ENCODE measurements at regions not wholly inside any gene's neighbourhood (a gene's known extent, or its start where the extent isn't known, plus 50 kb on each side); places are given as distances from the start of the nearest gene placed in this dataset.

DNA sequence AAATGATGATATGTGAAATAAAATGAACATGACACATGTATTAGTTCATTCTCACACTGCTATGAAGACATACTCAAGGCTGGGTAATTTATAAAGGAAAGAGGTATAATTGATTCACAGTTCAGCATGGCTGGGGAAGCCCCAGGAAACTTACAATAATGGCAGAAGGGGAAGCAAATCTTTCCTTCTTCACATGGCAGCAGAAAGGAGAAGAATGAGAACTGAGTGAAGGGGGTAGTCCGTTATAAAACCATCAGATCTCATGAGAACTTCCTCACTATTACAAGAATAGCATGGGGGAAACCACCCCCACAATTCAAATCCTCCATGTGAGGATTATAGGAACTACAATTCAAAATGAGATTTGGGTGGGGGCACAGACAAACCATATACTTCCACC, 243.9 kb upstream of the GYPA start:
- peaks cover 2% of the 10 kb centered on the region in 2 experiments; a peak in 2 of 4 replicates for H3K4me1 Mint-ChIP-seq
- H3T11ph ChIP-seq (ENCODE audit: low read length): no peak overlapping the region
- H3K9me3 ChIP-seq (ENCODE audit: control insufficient read depth, low read depth, low read length): no peaks in the 10 kb centered on the region
- no peak overlapping the region for H4K91ac ChIP-seq (ENCODE audit: insufficient read length, low read depth, low read length)
- no peak overlapping the region for H3K18ac ChIP-seq (ENCODE audit: insufficient read length, low read depth, low read length)
- no peak overlapping the region for H2BK15ac ChIP-seq (ENCODE audit: low read depth, low read length)
- no peak overlapping the region for H3K27ac ChIP-seq (ENCODE audit: insufficient read length, low read depth, low read length)
- H2BK12ac ChIP-seq (ENCODE audit: insufficient read length, low read depth, low read length): no peak overlapping the region
- peaks cover 25 to 28% of the 10 kb centered on the region in 2 experiments for H3K9me3 Mint-ChIP-seq
- no peak overlapping the region for H2AK5ac ChIP-seq (ENCODE audit: insufficient read length, low read length)
- no peak overlapping the region for H2BK20ac ChIP-seq (ENCODE audit: low read depth, low read length, poor library complexity, severe bottlenecking)
- DNase-seq: no peak
- no peak overlapping the region for H3K27ac Mint-ChIP-seq
- no peaks in the 10 kb centered on the region for H4K20me1 ChIP-seq (ENCODE audit: control insufficient read depth, insufficient read depth, insufficient read length)
- no CpG with 5 or more reads among the region's 1 CpG for WGBS (ENCODE audit: extremely low coverage, insufficient read length, low lambda C conversion rate)
- peaks cover 15 to 23% (median 15%) of the 10 kb centered on the region in 3 experiments for H3K36me3 Mint-ChIP-seq (ENCODE audit: insufficient read depth in 1 of 3, low read depth in 3 of 3)
- H3K79me2 ChIP-seq (ENCODE audit: insufficient read depth, low read length): no peaks in the 10 kb centered on the region
- H3K27me3 ChIP-seq (ENCODE audit: insufficient read depth, low read length): no peaks in the 10 kb centered on the region
- no peak overlapping the region for H2AFZ ChIP-seq (ENCODE audit: low read length)
- H4K5ac ChIP-seq (ENCODE audit: insufficient read length, low read depth, low read length): no peak overlapping the region
- H3K4me2 ChIP-seq (ENCODE audit: insufficient read depth, insufficient read length, low read length): no peak overlapping the region
- no peak overlapping the region for H3K56ac ChIP-seq (ENCODE audit: insufficient read length, low read depth, low read length)
- TF ChIP-seq, protein P1, sequence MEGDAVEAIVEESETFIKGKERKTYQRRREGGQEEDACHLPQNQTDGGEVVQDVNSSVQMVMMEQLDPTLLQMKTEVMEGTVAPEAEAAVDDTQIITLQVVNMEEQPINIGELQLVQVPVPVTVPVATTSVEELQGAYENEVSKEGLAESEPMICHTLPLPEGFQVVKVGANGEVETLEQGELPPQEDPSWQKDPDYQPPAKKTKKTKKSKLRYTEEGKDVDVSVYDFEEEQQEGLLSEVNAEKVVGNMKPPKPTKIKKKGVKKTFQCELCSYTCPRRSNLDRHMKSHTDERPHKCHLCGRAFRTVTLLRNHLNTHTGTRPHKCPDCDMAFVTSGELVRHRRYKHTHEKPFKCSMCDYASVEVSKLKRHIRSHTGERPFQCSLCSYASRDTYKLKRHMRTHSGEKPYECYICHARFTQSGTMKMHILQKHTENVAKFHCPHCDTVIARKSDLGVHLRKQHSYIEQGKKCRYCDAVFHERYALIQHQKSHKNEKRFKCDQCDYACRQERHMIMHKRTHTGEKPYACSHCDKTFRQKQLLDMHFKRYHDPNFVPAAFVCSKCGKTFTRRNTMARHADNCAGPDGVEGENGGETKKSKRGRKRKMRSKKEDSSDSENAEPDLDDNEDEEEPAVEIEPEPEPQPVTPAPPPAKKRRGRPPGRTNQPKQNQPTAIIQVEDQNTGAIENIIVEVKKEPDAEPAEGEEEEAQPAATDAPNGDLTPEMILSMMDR (conservative IDR thresholded peaks at IDR 0.05): no peak
- no peak overlapping the region for H2BK120ac ChIP-seq (ENCODE audit: low read depth, low read length, poor library complexity, severe bottlenecking)
- no peak overlapping the region for H3K4ac ChIP-seq (ENCODE audit: low read depth, low read length)
- no peak overlapping the region for H3K4me3 Mint-ChIP-seq
- no peaks in the 10 kb centered on the region for H3K23me2 ChIP-seq (ENCODE audit: insufficient read length, low read depth, low read length, poor library complexity, severe bottlenecking)
- no peak overlapping the region for H3K14ac ChIP-seq (ENCODE audit: insufficient read depth, low read length)
- no peaks in the 10 kb centered on the region for H3K4me1 ChIP-seq (ENCODE audit: insufficient read depth, low read length)
- H3K9ac ChIP-seq (ENCODE audit: extremely low read depth, insufficient read length, low read length): no peak overlapping the region
- no peak overlapping the region for H2BK5ac ChIP-seq (ENCODE audit: insufficient read length, low read length)
- no peaks in the 10 kb centered on the region for H3K79me1 ChIP-seq (ENCODE audit: insufficient read depth, low read depth, low read length, poor library complexity, severe bottlenecking)
- H4K8ac ChIP-seq (replicated peaks; ENCODE audit: insufficient read length, low read depth, low read length): no peak overlapping the region
- H3K23ac ChIP-seq (ENCODE audit: insufficient read length, low read depth, low read length): no peak overlapping the region
- H3K27me3 Mint-ChIP-seq (ENCODE audit: low read depth): no peaks in the 10 kb centered on the region
